Liver (tissue), 2 donors: ENCODE measurements at regions not wholly inside any gene's neighbourhood (a gene's known extent, or its start where the extent isn't known, plus 50 kb on each side); places are given as distances from the start of the nearest gene placed in this dataset.

Source experiments
- FOXA1 ChIP-seq: IDR thresholded peaks from 2 replicates; pipeline ENCODE4 v1.6.1; 2016; ENCODE audit warnings: antibody characterized with exemption
- RXRA ChIP-seq, 2 donors: IDR thresholded peaks; 2 replicates each; pipeline ENCODE4 v1.6.1; 2017 to 2018; ENCODE audit warnings: antibody characterized with exemption in 2 of 2, mild to moderate bottlenecking in 1 of 2
- YY1 ChIP-seq: IDR thresholded peaks from 2 replicates; pipeline ENCODE4 v1.6.1; 2016; ENCODE audit warnings: antibody characterized with exemption, mild to moderate bottlenecking
- TF ChIP-seq, protein P1 (sequence below): IDR thresholded peaks from 2 replicates; pipeline ENCODE4 v1.6.1; 2016; ENCODE audit warnings: antibody characterized with exemption
- donor health status: healthy.

DNA sequence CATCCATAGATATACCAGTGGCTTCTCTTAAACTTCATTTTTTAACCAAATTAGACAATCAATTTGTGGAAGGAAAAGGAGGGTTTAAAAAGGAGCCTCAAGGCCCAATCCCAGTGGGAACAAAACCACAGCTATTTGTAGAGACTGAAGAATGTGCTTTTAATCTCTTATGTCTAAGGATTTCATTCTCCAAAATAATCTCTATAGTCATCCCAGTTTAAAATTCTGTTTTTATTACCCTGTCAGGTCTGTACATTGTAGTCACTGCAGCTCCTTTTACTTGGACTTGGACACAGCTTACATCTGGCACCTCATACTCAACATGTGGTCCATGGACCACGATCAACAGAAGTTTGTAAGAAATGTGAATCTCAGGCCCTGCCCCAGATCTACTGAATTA, 152.1 kb upstream of the STMND1 start:
- TF ChIP-seq FOXA1 (no peak), YY1 (no peak), RXRA (IDR thresholded peaks at IDR 0.05) (no peak)
- TF ChIP-seq, protein P1, sequence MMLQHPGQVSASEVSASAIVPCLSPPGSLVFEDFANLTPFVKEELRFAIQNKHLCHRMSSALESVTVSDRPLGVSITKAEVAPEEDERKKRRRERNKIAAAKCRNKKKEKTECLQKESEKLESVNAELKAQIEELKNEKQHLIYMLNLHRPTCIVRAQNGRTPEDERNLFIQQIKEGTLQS: no peak
